ENCODE measurements at regions not wholly inside any gene's neighbourhood (a gene's known extent, or its start where the extent isn't known, plus 50 kb on each side); places are given as distances from the start of the nearest gene placed in this dataset.
"Not testable (repeated sequence)": the region's sequence is repeated elsewhere in the genome, so short reads cannot be mapped to it uniquely, and the experiment has no call there.

DNA sequence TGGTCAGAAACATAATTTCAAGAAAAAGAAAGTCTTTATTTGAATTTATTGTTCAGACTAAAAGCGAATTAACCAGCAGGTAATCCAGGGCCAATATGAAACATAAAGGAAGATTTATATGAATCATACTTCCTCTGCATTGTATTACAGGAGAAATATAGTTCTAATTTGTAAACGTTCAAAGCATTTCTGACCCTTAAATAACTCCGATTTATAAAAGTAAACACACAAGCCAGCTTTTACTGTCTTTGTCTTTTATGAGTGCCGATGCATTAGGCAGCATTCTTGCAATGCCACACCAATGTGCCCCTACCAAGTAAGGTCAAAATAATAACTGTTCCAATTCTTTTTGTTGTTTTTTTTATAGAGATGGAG is 118.8 kb upstream of the RBBP8 start:
- no peak overlapping the region for H3K27ac Mint-ChIP-seq
- ATAC-seq: no peak

DNA sequence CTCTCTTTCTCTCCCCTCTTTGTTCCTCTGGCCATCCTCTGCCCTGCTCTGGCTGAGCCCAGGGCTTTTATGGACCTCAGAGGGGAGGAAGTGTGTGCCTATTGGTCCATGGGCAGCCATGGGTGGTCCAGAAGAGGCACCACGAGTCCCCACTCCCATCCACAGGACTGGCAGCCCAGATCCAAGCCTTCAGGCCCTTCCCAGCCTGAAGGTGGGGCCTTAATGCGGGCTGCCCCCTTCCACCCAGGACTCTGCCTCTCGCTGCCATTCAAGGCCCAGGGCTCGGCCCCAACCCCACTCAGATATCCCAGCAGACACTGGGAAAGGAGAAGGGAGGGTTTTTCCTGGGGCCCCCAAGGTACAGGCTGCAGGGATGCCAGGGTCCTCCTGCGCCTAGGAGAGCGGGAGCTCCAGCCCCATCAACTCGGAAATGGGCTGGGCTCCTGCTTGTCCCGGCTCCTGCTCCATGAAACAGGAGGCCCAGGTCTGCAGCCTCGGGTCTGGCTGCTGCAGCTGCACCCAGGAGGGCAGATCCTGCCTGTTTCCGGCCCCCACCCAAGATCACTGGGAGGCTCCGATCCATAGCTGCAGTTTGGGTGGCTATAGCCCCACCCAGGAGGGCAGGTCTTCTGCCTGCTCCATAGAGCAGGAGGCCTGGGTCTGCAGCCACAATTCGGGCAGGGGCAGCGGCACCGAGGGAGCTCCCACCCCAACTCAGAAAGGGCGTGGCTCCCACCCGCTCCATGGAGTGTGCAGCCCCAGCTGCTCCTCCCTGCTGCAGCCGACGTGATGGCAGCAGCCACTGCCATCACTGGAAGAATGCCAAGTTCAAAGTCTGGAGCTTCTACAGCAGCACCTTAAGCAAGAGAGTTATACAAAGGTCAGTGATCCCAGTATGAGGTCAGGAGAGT is 116.6 kb upstream of the RBBP8 start:
- ChIA-PET CTCF (no interaction called here), POLR2A (no interaction called here)
- Mint-ChIP-seq H3K4me1 (ENCODE audit: low read depth) (no peaks in the 10 kb centered on the region), H3K27me3 (ENCODE audit: low read depth) (peaks cover 18% of the 10 kb centered on the region), H3K4me3 (no peak overlapping the region), H3K9me3 (ENCODE audit: insufficient read depth) (no peaks in the 10 kb centered on the region), H3K36me3 (ENCODE audit: low read depth) (no peaks in the 10 kb centered on the region), H3K27ac (no peak overlapping the region)
- ATAC-seq (no peak), DNase-seq (no peak)

More for the DNA sequence above, 118.8 kb upstream of the RBBP8 start:
- POLR2A ChIA-PET: no interaction called here
- H3K4me3 Mint-ChIP-seq: no peak overlapping the region
- no peaks in the 10 kb centered on the region for H3K4me1 Mint-ChIP-seq (ENCODE audit: low read depth)
- H3K9me3 Mint-ChIP-seq (ENCODE audit: insufficient read depth): no peaks in the 10 kb centered on the region
- DNase-seq: no peak
- H3K36me3 Mint-ChIP-seq (ENCODE audit: low read depth): no peaks in the 10 kb centered on the region
- CTCF ChIA-PET: interaction anchor here (0.7 to 2.4 kb wide), 14 partner anchors 12 to 597 kb away, joined by 3 to 17 read pairs (median 5); partner anchors contain the start of gene RBBP8
- peaks cover 27% of the 10 kb centered on the region for H3K27me3 Mint-ChIP-seq (ENCODE audit: low read depth)

DNA sequence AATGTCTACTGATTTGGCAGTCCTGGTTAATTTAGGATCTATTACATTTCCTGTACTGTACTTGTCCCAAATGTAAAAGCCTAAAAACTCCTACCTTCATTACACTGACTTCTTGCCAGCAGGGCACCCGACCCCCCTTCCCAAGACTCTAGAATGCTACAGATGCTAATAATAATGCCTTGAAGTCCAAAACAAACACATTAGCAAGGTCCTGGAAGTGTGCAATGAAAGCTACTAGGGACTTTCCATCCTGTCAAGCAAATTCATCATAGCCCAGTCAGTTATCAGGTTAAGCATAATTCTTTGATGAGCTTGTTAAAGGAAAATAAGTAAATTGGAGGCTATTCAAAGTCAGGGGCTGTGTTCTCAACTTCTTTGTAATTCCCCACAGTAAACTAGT is 115.3 kb upstream of the RBBP8 start:
- Mint-ChIP-seq H3K4me1 (ENCODE audit: low read depth) (no peaks in the 10 kb centered on the region), H3K9me3 (ENCODE audit: insufficient read depth) (no peaks in the 10 kb centered on the region), H3K4me3 (no peak overlapping the region), H3K27ac (no peak overlapping the region), H3K36me3 (ENCODE audit: low read depth) (no peaks in the 10 kb centered on the region), H3K27me3 (ENCODE audit: low read depth) (peaks cover 12% of the 10 kb centered on the region)
- POLR2A ChIA-PET: no interaction called here
- ATAC-seq (no peak), DNase-seq (no peak)
- CTCF ChIA-PET: no interaction called here

DNA sequence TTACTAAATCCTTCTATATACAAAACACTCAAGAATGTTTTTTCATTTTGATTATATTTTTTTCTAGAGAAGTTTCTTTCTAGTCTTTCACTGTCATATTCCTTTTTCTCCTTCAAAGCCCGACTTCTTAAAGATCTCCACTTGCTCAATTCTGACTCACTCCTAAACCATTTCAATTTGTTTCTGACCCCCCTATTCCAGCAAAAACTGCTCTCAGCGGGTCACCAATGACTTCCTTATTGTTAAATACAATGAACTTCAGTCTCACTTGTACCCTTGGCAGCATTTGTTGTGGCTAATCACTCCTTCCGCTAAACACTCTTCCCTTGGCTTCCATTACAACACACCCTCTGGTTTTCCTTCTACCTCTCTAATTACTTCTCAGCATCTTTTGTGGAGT is 111.1 kb upstream of the RBBP8 start:
- ATAC-seq (no peak), DNase-seq (no peak)
- Mint-ChIP-seq H3K4me3 (no peak overlapping the region), H3K27me3 (ENCODE audit: low read depth) (peaks cover 15% of the 10 kb centered on the region), H3K4me1 (ENCODE audit: low read depth) (no peaks in the 10 kb centered on the region), H3K27ac (no peak overlapping the region), H3K9me3 (ENCODE audit: insufficient read depth) (no peaks in the 10 kb centered on the region), H3K36me3 (ENCODE audit: low read depth) (no peaks in the 10 kb centered on the region)
- CTCF ChIA-PET: interaction anchor here (0.7 kb wide), 1 partner anchor 1750 kb away, joined by 3 read pairs; no protein-coding TSS in a partner anchor
- POLR2A ChIA-PET: no interaction called here

DNA sequence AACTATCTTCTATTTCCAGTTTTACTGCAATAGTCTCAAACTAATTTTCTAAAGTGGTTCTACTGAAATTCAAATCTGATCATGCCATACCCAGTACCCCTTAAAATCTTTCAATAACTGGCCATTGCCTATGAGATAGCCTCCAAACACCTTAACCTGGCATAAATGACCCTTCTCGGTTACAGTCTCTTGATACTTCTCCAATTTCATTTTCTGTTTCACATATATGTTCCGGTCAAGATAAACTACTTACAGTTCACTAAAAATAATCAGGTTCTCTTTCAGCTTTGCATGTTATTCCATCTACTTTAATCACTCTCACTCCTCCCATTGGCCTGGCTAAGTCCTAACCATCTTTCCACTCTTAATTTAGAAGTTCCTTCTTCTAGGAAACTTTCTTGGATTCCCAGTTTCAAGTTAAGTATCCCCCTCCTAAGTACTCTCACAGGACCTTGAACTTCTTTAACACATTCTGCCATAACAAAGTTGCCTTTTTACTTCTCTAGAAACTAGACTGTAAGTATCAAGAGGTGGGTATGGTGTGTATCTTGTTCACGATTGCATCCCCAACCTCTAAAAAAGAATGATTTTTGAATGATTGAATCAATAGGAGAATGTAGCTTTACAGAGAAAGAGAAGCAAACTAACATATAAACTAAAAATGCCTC is 110.2 kb upstream of the RBBP8 start:
- Mint-ChIP-seq H3K27ac (no peak overlapping the region), H3K4me1 (ENCODE audit: low read depth) (no peaks in the 10 kb centered on the region), H3K4me3 (no peak overlapping the region), H3K9me3 (ENCODE audit: insufficient read depth) (no peaks in the 10 kb centered on the region), H3K36me3 (ENCODE audit: low read depth) (no peaks in the 10 kb centered on the region), H3K27me3 (ENCODE audit: low read depth) (peaks cover 14% of the 10 kb centered on the region)
- DNase-seq (no peak), ATAC-seq (no peak)
- POLR2A ChIA-PET: no interaction called here
- CTCF ChIA-PET: interaction anchor here (0.7 to 1.1 kb wide), 2 partner anchors 20 to 1751 kb away, joined by 3 read pairs; no protein-coding TSS in a partner anchor

DNA sequence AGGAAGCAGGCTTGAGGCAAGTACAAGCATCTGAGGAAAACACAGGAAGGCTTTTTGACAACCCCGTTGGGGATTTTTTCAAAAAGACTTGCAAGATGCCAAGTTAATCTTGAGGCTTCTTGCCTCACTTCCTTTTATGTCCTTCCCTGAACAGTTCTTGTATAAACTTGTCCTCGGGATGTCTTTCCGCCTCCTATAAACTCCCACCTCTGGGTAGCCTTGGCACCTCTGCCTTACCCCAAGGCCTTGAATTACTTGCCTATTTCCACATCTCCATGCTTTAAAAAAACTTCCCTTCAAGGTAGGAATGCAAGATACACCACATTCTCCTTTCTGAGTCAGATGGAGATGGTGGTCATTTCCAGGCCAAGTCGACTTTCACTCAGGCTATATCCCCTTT is 106.4 kb upstream of the RBBP8 start:
- Mint-ChIP-seq H3K4me1 (ENCODE audit: low read depth) (no peaks in the 10 kb centered on the region), H3K27me3 (ENCODE audit: low read depth) (peaks cover 21% of the 10 kb centered on the region), H3K27ac (no peak overlapping the region), H3K36me3 (ENCODE audit: low read depth) (no peaks in the 10 kb centered on the region), H3K4me3 (no peak overlapping the region), H3K9me3 (ENCODE audit: insufficient read depth) (no peaks in the 10 kb centered on the region)
- ChIA-PET CTCF (no interaction called here), POLR2A (no interaction called here)
- DNase-seq (no peak), ATAC-seq (no peak)

DNA sequence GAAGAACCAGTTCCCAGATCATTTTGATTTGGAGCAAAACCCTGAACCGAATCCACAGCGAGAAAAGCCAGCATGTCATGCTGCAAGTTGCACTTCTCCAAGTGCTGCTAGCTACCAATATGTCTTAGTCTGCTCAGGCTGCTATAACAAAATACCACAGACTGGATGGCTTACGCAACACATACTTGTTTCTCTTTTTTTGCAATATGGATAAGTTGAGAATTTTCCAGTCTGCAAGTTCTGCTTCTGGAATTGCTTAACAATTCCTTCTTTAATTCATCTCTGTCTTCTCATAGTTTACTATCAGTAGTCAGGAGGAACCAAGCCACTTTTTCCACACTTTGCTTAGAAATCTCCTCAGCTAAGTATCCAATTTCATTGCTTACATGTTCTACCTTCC is 105.9 kb upstream of the RBBP8 start:
- Mint-ChIP-seq H3K9me3 (ENCODE audit: insufficient read depth) (no peaks in the 10 kb centered on the region), H3K4me3 (no peak overlapping the region), H3K36me3 (ENCODE audit: low read depth) (no peaks in the 10 kb centered on the region), H3K4me1 (ENCODE audit: low read depth) (no peaks in the 10 kb centered on the region), H3K27ac (no peak overlapping the region), H3K27me3 (ENCODE audit: low read depth) (peaks cover 21% of the 10 kb centered on the region)
- ChIA-PET POLR2A (no interaction called here), CTCF (no interaction called here)
- no peak for DNase-seq
- no peak for ATAC-seq

DNA sequence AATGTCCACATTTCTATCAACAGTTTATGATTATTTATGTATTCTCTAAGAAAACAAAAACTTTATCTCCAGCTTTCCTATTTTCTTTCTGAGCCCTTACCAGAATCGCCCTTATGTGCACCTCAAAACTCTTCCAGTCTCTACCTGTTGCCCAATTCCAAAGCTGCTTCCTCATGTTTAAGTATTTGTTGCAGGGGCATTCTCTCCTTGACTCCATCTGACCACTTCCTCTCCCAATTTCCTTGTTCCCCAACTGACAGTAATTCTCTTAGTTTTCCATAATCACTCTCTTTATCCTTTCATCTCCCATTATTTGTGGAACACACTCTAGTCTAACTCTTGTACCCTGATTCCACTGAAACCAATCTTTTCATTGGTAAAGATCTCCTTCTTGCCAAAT is 105.4 kb upstream of the RBBP8 start:
- DNase-seq (no peak), ATAC-seq (no peak)
- no peak overlapping the region for H3K4me3 Mint-ChIP-seq
- H3K27me3 Mint-ChIP-seq (ENCODE audit: low read depth): peaks cover 24% of the 10 kb centered on the region
- no peaks in the 10 kb centered on the region for H3K36me3 Mint-ChIP-seq (ENCODE audit: low read depth)
- no peaks in the 10 kb centered on the region for H3K9me3 Mint-ChIP-seq (ENCODE audit: insufficient read depth)
- ChIA-PET POLR2A (no interaction called here), CTCF (no interaction called here)
- H3K27ac Mint-ChIP-seq: no peak overlapping the region
- no peaks in the 10 kb centered on the region for H3K4me1 Mint-ChIP-seq (ENCODE audit: low read depth)

DNA sequence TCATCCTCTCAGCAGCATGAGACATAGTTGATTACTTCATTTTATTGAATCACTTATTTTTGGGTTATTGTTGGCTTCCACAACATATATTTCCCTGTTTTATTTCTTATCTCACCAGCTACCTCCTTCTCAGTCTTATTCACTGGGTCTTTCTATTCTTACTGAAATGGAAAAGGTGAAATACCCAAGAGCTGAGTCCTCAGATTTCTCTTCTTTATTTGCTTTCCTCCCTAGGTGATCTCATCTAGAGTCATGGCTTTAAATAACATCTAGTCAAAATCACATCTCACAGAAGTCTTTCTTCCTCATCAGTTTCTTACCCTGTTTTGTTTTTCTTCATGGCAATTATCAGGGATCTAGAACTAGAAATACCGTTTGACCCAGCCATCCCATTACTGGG is 105.0 kb upstream of the RBBP8 start:
- H3K27me3 Mint-ChIP-seq (ENCODE audit: low read depth): peaks cover 25% of the 10 kb centered on the region
- ChIA-PET POLR2A (no interaction called here), CTCF (no interaction called here)
- H3K27ac Mint-ChIP-seq: no peak overlapping the region
- H3K36me3 Mint-ChIP-seq (ENCODE audit: low read depth): no peaks in the 10 kb centered on the region
- no peaks in the 10 kb centered on the region for H3K9me3 Mint-ChIP-seq (ENCODE audit: insufficient read depth)
- no peak for DNase-seq
- H3K4me1 Mint-ChIP-seq (ENCODE audit: low read depth): no peaks in the 10 kb centered on the region
- no peak overlapping the region for H3K4me3 Mint-ChIP-seq
- ATAC-seq: no peak

DNA sequence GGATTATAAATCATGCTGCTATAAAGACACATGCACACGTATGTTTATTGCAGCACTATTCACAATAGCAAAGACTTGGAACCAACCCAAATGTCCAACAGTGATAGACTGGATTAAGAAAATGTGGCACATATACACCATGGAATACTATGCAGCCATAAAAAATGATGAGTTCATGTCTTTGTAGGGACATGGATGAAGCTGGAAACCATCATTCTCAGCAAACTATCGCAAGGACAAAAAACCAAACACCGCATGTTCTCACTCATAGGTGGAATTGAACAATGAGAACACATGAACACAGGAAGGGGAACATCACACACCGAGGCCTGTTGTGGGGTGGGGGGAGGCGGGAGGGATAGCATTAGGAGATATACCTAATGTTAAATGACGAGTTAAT is 104.5 kb upstream of the RBBP8 start:
- CTCF ChIA-PET; POLR2A ChIA-PET; H3K27ac Mint-ChIP-seq; H3K36me3 Mint-ChIP-seq (ENCODE audit: low read depth); H3K9me3 Mint-ChIP-seq (ENCODE audit: insufficient read depth); ATAC-seq; H3K4me1 Mint-ChIP-seq (ENCODE audit: low read depth); DNase-seq; H3K4me3 Mint-ChIP-seq: not testable (repeated sequence)
- peaks cover 26% of the 10 kb centered on the region for H3K27me3 Mint-ChIP-seq (ENCODE audit: low read depth)

DNA sequence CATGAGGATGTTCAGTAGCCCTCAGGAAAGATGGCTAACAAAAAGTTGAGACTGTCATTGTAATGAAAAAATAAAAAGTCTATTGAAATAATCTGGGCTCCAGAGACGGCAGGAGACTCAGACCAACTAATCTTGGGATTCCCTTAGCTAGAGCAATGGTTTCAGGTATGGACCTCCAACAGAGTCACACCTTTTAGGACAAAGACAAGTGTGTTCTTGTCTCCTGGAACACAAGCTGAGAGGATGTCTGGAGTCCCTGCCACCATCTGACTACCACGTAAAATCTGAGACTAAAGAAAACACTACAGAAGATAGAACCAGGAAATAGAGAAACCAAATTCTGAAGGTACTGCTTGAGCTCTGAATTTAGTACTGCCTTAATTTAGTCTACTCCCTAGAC is 103.3 kb upstream of the RBBP8 start:
- ChIA-PET CTCF (interaction anchor here (0.9 to 2.3 kb wide), 4 partner anchors 16 to 153 kb away, joined by 3 to 7 read pairs (median 4); no protein-coding TSS in a partner anchor), POLR2A (no interaction called here)
- ATAC-seq: no peak
- no peak for DNase-seq
- H3K27me3 Mint-ChIP-seq (ENCODE audit: low read depth): peaks cover 23% of the 10 kb centered on the region
- no peaks in the 10 kb centered on the region for H3K36me3 Mint-ChIP-seq (ENCODE audit: low read depth)
- no peak overlapping the region for H3K27ac Mint-ChIP-seq
- no peak overlapping the region for H3K4me3 Mint-ChIP-seq
- no peaks in the 10 kb centered on the region for H3K9me3 Mint-ChIP-seq (ENCODE audit: insufficient read depth)
- H3K4me1 Mint-ChIP-seq (ENCODE audit: low read depth): no peaks in the 10 kb centered on the region

DNA sequence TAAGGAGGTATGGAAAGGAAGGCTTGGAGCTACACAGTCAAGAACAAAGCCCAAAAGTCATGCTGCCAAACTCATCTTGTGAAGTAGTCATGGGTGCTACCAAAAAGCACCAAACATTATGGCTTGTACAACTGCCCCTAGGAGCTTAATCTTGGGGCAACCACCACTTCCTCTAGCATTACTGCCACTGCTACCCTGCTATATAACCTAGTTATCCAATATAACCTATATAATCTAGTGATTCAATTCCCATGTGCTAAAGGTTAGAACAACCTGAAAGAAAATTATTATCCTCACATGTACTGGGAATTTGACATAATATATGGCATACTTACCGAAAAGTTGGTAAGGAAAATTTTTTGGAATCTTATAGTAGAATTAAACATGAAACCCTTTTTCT is 102.6 kb upstream of the RBBP8 start:
- CTCF ChIA-PET: interaction anchor here (0.9 to 2.3 kb wide), 4 partner anchors 16 to 153 kb away, joined by 3 to 7 read pairs (median 4); no protein-coding TSS in a partner anchor
- POLR2A ChIA-PET: no interaction called here
- peaks cover 26% of the 10 kb centered on the region for H3K27me3 Mint-ChIP-seq (ENCODE audit: low read depth)
- H3K4me3 Mint-ChIP-seq: no peak overlapping the region
- H3K4me1 Mint-ChIP-seq (ENCODE audit: low read depth): no peaks in the 10 kb centered on the region
- H3K36me3 Mint-ChIP-seq (ENCODE audit: low read depth): no peaks in the 10 kb centered on the region
- DNase-seq: no peak
- no peak for ATAC-seq
- H3K27ac Mint-ChIP-seq: no peak overlapping the region
- no peaks in the 10 kb centered on the region for H3K9me3 Mint-ChIP-seq (ENCODE audit: insufficient read depth)

Measured in activated CD8-positive, alpha-beta T cell treated with anti-CD3 and anti-CD28 coated beads, Interleukin-2, amount 10 ng/mL, durations not matched to agents 7 days and 5 days (primary cell).